Prostate gland (tissue), 2 donors: ENCODE measurements at regions not wholly inside any gene's neighbourhood (a gene's known extent, or its start where the extent isn't known, plus 50 kb on each side); places are given as distances from the start of the nearest gene placed in this dataset.
"Not testable (repeated sequence)": the region's sequence is repeated elsewhere in the genome, so short reads cannot be mapped to it uniquely, and the experiment has no call there.

Experiments used
- DNase-seq: peaks from one replicate; pipeline ENCODE4 v3.0.0-alpha.2; 2019; ENCODE audit warnings: low spot score
- H3K27ac ChIP-seq, 2 donors: fragments of 200-600 bp; sonication (generic); 2 replicates each; pipeline ENCODE4 v1.5.1; 2017 to 2019
- H3K27me3 ChIP-seq: fragments of 200-600 bp; sonication (generic); replicated peaks from 2 replicates; pipeline ENCODE4 v1.5.1; 2019; ENCODE audit not compliant: insufficient read depth
- H3K36me3 ChIP-seq, 2 donors: fragments of 200-600 bp; sonication (generic); 1 replicate in 1 of 2; 2 replicates in 1 of 2; pipeline versions ENCODE4 v1.5.1 to v1.8.1; 2017 to 2019
- H3K4me1 ChIP-seq: fragments of 200-600 bp; sonication (generic); replicated peaks from 2 replicates; pipeline ENCODE4 v1.5.1; 2019
- H3K4me3 ChIP-seq, 2 donors: fragments of 200-600 bp; sonication (generic); 2 replicates each; pipeline ENCODE4 v1.5.1; 2017 to 2019
- H3K9me3 ChIP-seq: fragments of 200-600 bp; sonication (generic); 2 replicates; pipeline ENCODE4 v1.5.1; 2017
- POLR2A ChIP-seq: fragments of 450-650 bp; IDR thresholded peaks from one replicate; pipeline ENCODE4 v1.6.1; 2016; ENCODE audit warnings: antibody characterized with exemption, mild to moderate bottlenecking
- POLR2AphosphoS5 ChIP-seq: sonication (generic); formaldehyde crosslinking; IDR thresholded peaks from one replicate; pipeline ENCODE4 v1.6.1; 2017; ENCODE audit warnings: antibody characterized with exemption
- WGBS: methylation state at CpG from one replicate; pipeline ENCODE4 v1.1.5; 2018; 5-methylcytosine and 5-hydroxymethylcytosine counted together
- intact Hi-C: fragments of 100-400 bp; cut with DNase I; formaldehyde crosslinking; loops from one replicate; pipeline ENCODE4 v1.14.2; 2022
- TF ChIP-seq, protein P1 (sequence below), 4 experiments: fragments of 200-600 bp in 2 of 4; fragments of 450-650 bp in 2 of 4; sonication (generic) in 2 of 4; IDR thresholded peaks; 1 replicate in 3 of 4; 2 replicates in 1 of 4; pipeline ENCODE4 v1.5.1; 2016 to 2019; ENCODE audit warnings: antibody characterized with exemption in 4 of 4, mild to moderate bottlenecking in 2 of 4, moderate library complexity in 2 of 4

GRCh38 chr17:33716957-33717356 lies 423.9 kb upstream of the ASIC2 start:
- WGBS: 75% methylated on average over 2 of the region's 2 CpGs
- Histone ChIP-seq H3K4me3 (no peak overlapping the region), H3K27ac (no peak overlapping the region), H3K36me3 (no peaks in the 10 kb centered on the region), H3K9me3 (no peaks in the 10 kb centered on the region), H3K27me3 (no peaks in the 10 kb centered on the region), H3K4me1 (no peaks in the 10 kb centered on the region)
- TF ChIP-seq POLR2A (no peak), POLR2AphosphoS5 (no peak)
- TF ChIP-seq, protein P1, sequence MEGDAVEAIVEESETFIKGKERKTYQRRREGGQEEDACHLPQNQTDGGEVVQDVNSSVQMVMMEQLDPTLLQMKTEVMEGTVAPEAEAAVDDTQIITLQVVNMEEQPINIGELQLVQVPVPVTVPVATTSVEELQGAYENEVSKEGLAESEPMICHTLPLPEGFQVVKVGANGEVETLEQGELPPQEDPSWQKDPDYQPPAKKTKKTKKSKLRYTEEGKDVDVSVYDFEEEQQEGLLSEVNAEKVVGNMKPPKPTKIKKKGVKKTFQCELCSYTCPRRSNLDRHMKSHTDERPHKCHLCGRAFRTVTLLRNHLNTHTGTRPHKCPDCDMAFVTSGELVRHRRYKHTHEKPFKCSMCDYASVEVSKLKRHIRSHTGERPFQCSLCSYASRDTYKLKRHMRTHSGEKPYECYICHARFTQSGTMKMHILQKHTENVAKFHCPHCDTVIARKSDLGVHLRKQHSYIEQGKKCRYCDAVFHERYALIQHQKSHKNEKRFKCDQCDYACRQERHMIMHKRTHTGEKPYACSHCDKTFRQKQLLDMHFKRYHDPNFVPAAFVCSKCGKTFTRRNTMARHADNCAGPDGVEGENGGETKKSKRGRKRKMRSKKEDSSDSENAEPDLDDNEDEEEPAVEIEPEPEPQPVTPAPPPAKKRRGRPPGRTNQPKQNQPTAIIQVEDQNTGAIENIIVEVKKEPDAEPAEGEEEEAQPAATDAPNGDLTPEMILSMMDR (IDR thresholded peaks at IDR 0.05): no peak
- intact Hi-C loops: no loop called here
- DNase-seq: no peak

GRCh38 chr17:33723736-33724135 lies 430.6 kb upstream of the ASIC2 start:
- H3K27ac ChIP-seq, intact Hi-C loops, H3K4me3 ChIP-seq, H3K36me3 ChIP-seq, H3K27me3 ChIP-seq, H3K4me1 ChIP-seq, DNase-seq, H3K9me3 ChIP-seq: not testable (repeated sequence)
- WGBS: 44% methylated on average over 3 of the region's 3 CpGs

GRCh38 chr17:33725675-33726271 lies 432.7 kb upstream of the ASIC2 start:
- Histone ChIP-seq H3K9me3 (no peaks in the 10 kb centered on the region), H3K27me3 (peaks cover 3% of the 10 kb centered on the region), H3K4me3 (no peak overlapping the region), H3K27ac (no peak overlapping the region), H3K4me1 (no peaks in the 10 kb centered on the region), H3K36me3 (no peaks in the 10 kb centered on the region)
- TF ChIP-seq POLR2A (no peak), POLR2AphosphoS5 (no peak)
- TF ChIP-seq, protein P1 (IDR thresholded peaks at IDR 0.05): peak in 2 of 4 experiments; percentile 9 to 30
- WGBS: 28% methylated on average over 11 of the region's 11 CpGs
- intact Hi-C loops: no loop called here
- DNase-seq: no peak

GRCh38 chr17:33730131-33730530 lies 437.0 kb upstream of the ASIC2 start:
- Histone ChIP-seq H3K27ac (no peak overlapping the region), H3K4me3 (no peak overlapping the region), H3K9me3 (no peaks in the 10 kb centered on the region), H3K36me3 (no peaks in the 10 kb centered on the region), H3K27me3 (peaks cover 8% of the 10 kb centered on the region), H3K4me1 (no peaks in the 10 kb centered on the region)
- 30% methylated on average over 2 of the region's 2 CpGs for WGBS
- intact Hi-C loops: no loop called here
- DNase-seq: no peak
- no peak for TF ChIP-seq POLR2AphosphoS5
- TF ChIP-seq, protein P1 (IDR thresholded peaks at IDR 0.05): no peak
- TF ChIP-seq POLR2A: no peak

DNA sequence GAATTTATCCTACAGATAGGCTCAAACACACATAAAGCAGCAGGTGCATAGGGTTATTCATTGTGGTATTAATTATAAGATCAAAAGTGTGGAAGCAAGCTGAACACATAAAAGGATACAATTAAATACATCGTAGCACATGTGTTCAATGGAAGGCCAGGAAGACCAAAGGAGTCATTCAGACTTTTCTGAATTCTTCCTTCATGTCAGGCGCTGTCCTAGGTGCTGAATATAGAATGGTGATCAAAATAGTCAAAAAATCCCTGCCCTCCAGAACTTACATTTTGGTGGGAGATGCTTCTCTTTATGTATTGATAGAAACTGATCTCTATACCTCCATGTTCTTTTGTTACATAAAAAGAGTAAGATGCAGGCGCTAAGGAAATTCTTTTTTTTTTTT lies 439.0 kb upstream of the ASIC2 start:
- Histone ChIP-seq H3K27ac (no peak overlapping the region), H3K27me3 (peaks cover 4% of the 10 kb centered on the region), H3K9me3 (no peaks in the 10 kb centered on the region), H3K36me3 (no peaks in the 10 kb centered on the region), H3K4me3 (no peak overlapping the region), H3K4me1 (no peaks in the 10 kb centered on the region)
- intact Hi-C loops: no loop called here
- 32% methylated on average over 3 of the region's 3 CpGs for WGBS
- TF ChIP-seq POLR2AphosphoS5 (no peak), POLR2A (no peak)
- TF ChIP-seq, protein P1 (IDR thresholded peaks at IDR 0.05): no peak
- DNase-seq: no peak
